ENCODE measurements at regions not wholly inside any gene's neighbourhood (a gene's known extent, or its start where the extent isn't known, plus 50 kb on each side); places are given as distances from the start of the nearest gene placed in this dataset.

DNA sequence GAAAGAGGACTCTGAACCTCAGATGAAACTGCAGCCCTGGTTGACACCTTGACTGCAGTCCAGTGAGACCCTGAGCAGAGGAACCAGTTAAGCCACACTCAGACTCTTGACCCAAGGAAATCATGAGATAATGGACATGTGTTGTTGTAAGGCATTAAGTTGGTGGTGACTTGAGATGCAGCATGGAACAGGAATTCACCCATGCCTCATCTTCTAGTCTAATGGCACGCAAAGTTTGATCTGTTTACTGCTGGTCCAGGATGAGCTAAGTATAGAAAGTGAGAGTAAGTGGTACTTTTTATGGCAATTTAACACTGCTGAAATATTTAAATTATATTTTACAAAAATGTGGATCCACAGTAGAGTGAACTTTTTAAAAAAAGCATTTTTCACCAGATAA is 51.3 kb upstream of the LTBP1 start (continued):
- TF ChIP-seq, protein P1, sequence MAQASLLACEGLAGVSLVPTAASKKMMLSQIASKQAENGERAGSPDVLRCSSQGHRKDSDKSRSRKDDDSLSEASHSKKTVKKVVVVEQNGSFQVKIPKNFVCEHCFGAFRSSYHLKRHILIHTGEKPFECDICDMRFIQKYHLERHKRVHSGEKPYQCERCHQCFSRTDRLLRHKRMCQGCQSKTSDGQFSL (CRISPR knock-in tag; IDR thresholded peaks at IDR 0.05), result no peak
- no peak for TF ChIP-seq RARA (CRISPR knock-in tag; IDR thresholded peaks at IDR 0.05)
- TF ChIP-seq SP4 (CRISPR knock-in tag; IDR thresholded peaks at IDR 0.05), result no peak
- TF ChIP-seq SRSF9 (IDR thresholded peaks at IDR 0.05; ENCODE audit: borderline replicate concordance, insufficient read depth, low read depth, low read length, poor library complexity, severe bottlenecking), result no peak
- no peak for TF ChIP-seq SRSF1 (optimal IDR thresholded peaks at IDR 0.05; ENCODE audit: low read depth, low read length)
- TF ChIP-seq PCBP1 (IDR thresholded peaks at IDR 0.05; ENCODE audit: borderline replicate concordance, low read depth, low read length), result no peak
